Epithelial cell of proximal tubule (primary cell): ENCODE measurements at regions not wholly inside any gene's neighbourhood (a gene's known extent, or its start where the extent isn't known, plus 50 kb on each side); places are given as distances from the start of the nearest gene placed in this dataset.

Source experiments
- DNase-seq: peaks from one replicate; pipeline ENCODE4 v3.0.0-alpha.2; 2011; ENCODE audit warnings: low read depth
- H3K4me3 ChIP-seq: 2 replicates; pipeline ENCODE4 v1.5.1; 2011; ENCODE audit warnings: low read depth, mild to moderate bottlenecking, low read length
- TF ChIP-seq, protein P1 (sequence below): conservative IDR thresholded peaks from 2 replicates; pipeline ENCODE4 v1.5.1; 2012; ENCODE audit warnings: low read depth, mild to moderate bottlenecking, low read length

DNA sequence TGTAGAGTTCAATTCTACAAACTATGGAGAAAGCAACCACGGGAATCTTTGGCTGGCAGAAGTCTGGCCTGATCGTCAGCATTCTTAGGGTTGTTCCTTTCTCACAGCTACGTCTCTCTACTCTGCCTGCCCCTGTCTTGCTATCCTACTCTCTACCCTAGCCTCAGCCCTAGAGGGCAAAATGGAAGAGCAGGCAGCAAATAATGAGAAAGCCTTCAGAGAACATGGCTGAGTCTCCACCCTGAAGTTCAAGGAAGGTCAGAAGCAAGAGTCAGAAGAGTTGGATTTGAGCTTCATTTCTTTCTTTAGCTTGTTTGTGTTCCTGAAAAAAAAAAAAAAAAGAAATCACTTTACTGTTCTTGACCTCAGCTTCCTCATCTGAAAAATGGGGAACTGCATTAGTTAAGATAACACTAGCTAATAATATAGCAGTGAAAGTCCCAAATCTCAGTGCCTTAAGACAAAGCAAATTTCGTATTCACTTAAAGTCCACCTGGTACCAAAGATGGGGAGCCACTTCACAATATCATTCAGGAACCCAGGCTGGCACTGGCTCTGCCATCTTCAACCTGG is 50.2 kb upstream of the CCND2 start:
- no peak overlapping the region for H3K4me3 ChIP-seq
- no peak for DNase-seq
- TF ChIP-seq, protein P1, sequence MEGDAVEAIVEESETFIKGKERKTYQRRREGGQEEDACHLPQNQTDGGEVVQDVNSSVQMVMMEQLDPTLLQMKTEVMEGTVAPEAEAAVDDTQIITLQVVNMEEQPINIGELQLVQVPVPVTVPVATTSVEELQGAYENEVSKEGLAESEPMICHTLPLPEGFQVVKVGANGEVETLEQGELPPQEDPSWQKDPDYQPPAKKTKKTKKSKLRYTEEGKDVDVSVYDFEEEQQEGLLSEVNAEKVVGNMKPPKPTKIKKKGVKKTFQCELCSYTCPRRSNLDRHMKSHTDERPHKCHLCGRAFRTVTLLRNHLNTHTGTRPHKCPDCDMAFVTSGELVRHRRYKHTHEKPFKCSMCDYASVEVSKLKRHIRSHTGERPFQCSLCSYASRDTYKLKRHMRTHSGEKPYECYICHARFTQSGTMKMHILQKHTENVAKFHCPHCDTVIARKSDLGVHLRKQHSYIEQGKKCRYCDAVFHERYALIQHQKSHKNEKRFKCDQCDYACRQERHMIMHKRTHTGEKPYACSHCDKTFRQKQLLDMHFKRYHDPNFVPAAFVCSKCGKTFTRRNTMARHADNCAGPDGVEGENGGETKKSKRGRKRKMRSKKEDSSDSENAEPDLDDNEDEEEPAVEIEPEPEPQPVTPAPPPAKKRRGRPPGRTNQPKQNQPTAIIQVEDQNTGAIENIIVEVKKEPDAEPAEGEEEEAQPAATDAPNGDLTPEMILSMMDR: no peak

DNA sequence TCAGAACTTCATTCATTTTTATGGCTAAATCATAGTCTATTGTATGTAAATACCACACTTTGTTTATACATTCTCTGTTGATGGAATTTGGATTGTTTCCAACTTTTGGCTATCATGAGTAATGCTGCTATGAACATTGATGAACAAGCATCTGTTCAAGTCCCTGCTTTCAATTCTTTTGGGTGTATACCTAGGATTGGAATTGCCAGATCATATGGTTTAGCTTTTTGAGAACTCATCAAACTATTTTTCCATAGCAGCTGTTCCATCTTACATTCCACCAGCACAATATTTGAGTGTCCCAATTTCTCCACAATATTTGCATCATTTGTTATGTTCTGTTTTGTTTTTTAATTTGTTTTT is 52.3 kb upstream of the CCND2 start:
- H3K4me3 ChIP-seq: no peak overlapping the region
- DNase-seq: no peak
- TF ChIP-seq, protein P1: no peak

DNA sequence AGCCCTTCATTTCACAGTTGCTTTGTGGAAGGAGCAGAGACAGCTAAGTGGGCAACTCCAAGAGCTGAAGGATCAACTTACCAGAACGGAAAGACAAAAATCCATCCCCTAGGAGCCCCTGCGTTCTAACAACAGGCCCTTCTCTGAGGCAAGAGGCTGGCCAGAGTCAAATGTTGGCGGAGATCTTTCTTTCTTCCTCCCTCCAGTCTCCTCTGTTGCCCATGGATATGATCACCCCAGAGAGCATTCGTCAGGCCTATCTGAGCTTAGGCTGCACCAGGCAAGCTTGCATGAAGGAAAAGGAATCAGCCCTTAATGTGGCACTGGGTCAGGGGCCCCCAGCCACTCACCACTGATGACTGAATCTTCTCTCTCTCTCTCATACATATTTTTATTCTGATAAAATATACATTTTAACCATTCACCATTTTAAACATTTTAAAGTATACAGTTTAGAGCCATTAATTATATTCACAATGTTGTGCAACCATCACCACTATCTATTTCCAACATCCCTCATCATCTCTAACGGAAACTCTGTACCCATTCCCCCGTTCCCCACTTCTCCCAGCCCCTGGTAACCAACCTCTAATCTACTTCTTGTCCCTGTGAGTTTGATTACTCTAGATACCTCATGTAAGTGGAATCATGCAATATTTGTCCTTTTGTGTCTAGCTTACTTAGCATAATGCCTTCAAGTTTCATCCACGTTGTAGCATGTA is 52.9 kb upstream of the CCND2 start:
- DNase-seq: no peak
- H3K4me3 ChIP-seq: no peak overlapping the region
- TF ChIP-seq, protein P1: no peak

DNA sequence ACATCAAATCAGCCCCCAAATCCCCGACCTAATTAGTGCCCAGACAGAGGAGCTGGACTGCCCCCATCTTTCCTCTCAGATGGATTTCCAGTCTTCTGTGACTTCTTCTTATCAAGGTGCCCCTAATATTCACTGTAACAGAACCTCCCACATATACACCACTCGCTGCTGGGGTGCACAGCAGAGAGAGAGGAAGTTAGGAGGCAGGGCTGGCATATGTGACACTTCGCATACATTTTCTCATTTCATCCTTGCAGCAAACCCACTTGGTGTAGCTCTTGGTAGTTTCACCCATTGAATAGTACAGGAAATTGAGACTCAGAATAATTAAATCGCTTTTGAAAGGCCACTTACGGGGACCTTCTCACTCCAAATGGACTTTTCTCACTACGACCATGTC is 56.5 kb upstream of the CCND2 start:
- TF ChIP-seq, protein P1: no peak
- H3K4me3 ChIP-seq: no peak overlapping the region
- DNase-seq: no peak

DNA sequence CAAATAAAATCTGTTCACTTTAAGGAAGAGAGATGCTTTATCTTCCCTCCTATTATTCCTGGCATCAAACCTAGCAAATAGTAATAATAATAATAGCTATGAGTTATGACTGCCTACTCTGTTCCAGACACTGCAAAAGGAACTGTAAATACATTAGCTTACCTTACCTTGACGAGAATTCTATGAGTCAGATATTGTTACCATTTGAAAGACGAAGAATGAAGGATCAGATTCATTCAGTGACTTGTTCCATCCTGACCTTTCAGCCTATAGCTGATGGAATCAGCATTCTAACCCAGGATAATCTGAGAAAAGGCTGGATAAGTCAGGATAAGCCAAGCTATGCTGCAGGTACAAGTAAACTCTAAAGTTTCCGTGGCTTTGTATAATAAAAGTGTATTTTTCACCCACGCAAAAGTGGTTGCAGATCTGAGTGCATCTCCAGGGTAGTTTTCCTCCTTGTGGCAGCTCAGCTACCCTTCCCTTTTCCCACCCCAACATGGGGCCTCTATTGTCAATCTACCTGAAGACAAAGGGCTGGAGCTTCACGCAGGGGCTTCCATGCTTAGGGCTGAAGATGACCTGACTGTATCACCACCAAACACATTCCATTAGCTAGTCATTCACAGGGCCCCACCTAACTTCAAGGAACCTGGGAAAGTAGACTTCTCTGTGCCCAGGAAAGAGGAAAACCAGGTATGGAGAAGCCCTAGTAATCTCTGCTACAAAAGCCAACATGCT is 57.2 kb upstream of the CCND2 start:
- H3K4me3 ChIP-seq: no peak overlapping the region
- TF ChIP-seq, protein P1: no peak
- no peak for DNase-seq

DNA sequence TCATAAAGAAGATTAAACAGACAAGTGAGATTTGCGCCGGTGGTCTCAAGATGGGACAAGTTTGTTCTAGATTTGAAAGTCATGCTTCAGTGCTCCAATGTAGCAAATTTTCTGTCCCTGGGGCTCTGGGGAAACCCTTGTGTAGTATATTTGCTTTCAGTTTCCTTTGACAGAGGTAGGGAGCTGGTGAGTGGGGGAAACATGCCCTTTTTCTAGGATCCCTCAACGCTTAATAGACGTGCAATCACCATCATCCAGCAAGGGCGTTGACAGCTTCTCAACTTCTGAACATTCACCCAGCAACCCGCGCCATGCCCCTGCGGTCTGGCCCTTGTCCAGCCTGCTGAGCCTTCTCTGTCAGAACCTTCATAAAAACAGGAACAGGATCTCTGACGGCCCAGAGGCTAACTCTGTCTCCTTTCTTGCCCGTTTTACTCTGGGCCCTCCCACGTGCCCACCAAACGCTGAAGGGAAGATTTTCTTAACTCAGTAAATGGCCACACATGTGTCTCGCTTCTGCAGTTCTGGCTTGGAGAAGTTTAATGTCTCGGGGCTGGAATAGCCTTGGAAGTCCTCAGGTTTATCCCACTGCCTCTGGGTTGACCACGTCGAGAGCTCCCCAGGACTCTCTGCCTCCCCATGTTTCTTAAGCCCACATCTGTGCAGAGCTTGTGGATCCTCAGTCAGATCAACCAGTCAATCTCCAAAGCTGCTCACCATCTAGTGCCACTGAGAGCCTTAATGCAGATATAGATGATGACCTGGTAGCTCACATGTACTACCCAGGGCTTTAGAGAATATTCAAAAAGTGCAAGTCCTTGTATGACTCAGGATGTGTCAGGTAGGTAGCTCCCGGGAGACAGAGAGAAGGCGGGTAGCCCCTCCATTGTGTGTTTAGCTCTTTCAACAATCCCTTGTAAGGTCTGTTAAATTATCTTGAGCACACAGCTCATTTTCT is 58.1 kb upstream of the CCND2 start:
- no peak for DNase-seq
- TF ChIP-seq, protein P1: no peak
- H3K4me3 ChIP-seq: no peak overlapping the region
